ENCODE measurements at regions not wholly inside any gene's neighbourhood (a gene's known extent, or its start where the extent isn't known, plus 50 kb on each side); places are given as distances from the start of the nearest gene placed in this dataset.

GRCh38 chr2:16325976-16326510 lies 339.6 kb downstream of the CYRIA start:
- no peaks in the 10 kb centered on the region for H3K79me2 ChIP-seq
- H3K27me3 ChIP-seq (ENCODE audit: control insufficient read depth, insufficient read depth, low read length) = no peaks in the 10 kb centered on the region
- no peak overlapping the region for H3K4me3 ChIP-seq (ENCODE audit: low read depth, low read length)
- no peak overlapping the region for H3K9ac ChIP-seq
- H2AFZ ChIP-seq = no peak overlapping the region
- H3K4me2 ChIP-seq (ENCODE audit: low read length) = no peak overlapping the region
- no peak for TF ChIP-seq CTCF (IDR thresholded peaks at IDR 0.05)
- H3K27ac ChIP-seq = no peak overlapping the region
- no peaks in the 10 kb centered on the region for H3K36me3 ChIP-seq (ENCODE audit: control insufficient read depth, insufficient read depth, low read length)
- H3K9me3 ChIP-seq (ENCODE audit: control insufficient read depth, low read length) = no peaks in the 10 kb centered on the region
- no peaks in the 10 kb centered on the region for H3K4me1 ChIP-seq

GRCh38 chr2:16325016-16325975 lies 340.3 kb downstream of the CYRIA start:
- Histone ChIP-seq H3K27ac (no peak overlapping the region), H3K9ac (no peak overlapping the region), H3K4me2 (ENCODE audit: low read length) (no peak overlapping the region), H2AFZ (no peak overlapping the region), H3K9me3 (ENCODE audit: control insufficient read depth, low read length) (no peaks in the 10 kb centered on the region), H3K4me3 (ENCODE audit: low read depth, low read length) (no peak overlapping the region), H3K79me2 (no peaks in the 10 kb centered on the region), H3K36me3 (ENCODE audit: control insufficient read depth, insufficient read depth, low read length) (no peaks in the 10 kb centered on the region), H3K4me1 (no peaks in the 10 kb centered on the region), H3K27me3 (ENCODE audit: control insufficient read depth, insufficient read depth, low read length) (no peaks in the 10 kb centered on the region)
- no peak for TF ChIP-seq CTCF (IDR thresholded peaks at IDR 0.05)

- Histone ChIP-seq H3K4me1 (no peaks in the 10 kb centered on the region), H3K4me2 (ENCODE audit: low read length) (no peak overlapping the region), H3K9ac (no peak overlapping the region), H3K79me2 (no peaks in the 10 kb centered on the region), H3K9me3 (ENCODE audit: control insufficient read depth, low read length) (no peaks in the 10 kb centered on the region), H3K27ac (no peak overlapping the region), H3K4me3 (ENCODE audit: low read depth, low read length) (no peak overlapping the region), H2AFZ (no peak overlapping the region), H3K36me3 (ENCODE audit: control insufficient read depth, insufficient read depth, low read length) (no peaks in the 10 kb centered on the region), H3K27me3 (ENCODE audit: control insufficient read depth, insufficient read depth, low read length) (no peaks in the 10 kb centered on the region)
- TF ChIP-seq CTCF (IDR thresholded peaks at IDR 0.05) = no peak
Observed at GRCh38 chr2:16324544-16324937, 341.1 kb downstream of the CYRIA start.

GRCh38 chr2:16323551-16324543 lies 341.8 kb downstream of the CYRIA start:
- H3K27me3 ChIP-seq (ENCODE audit: control insufficient read depth, insufficient read depth, low read length) = no peaks in the 10 kb centered on the region
- H3K9ac ChIP-seq = no peak overlapping the region
- no peaks in the 10 kb centered on the region for H3K9me3 ChIP-seq (ENCODE audit: control insufficient read depth, low read length)
- H3K4me2 ChIP-seq (ENCODE audit: low read length) = no peak overlapping the region
- H2AFZ ChIP-seq = no peak overlapping the region
- no peaks in the 10 kb centered on the region for H3K79me2 ChIP-seq
- H3K4me1 ChIP-seq = no peaks in the 10 kb centered on the region
- no peaks in the 10 kb centered on the region for H3K36me3 ChIP-seq (ENCODE audit: control insufficient read depth, insufficient read depth, low read length)
- no peak for TF ChIP-seq CTCF (IDR thresholded peaks at IDR 0.05)
- no peak overlapping the region for H3K27ac ChIP-seq
- no peak overlapping the region for H3K4me3 ChIP-seq (ENCODE audit: low read depth, low read length)
